Endometrium (tissue), 2 donors: ENCODE measurements at regions not wholly inside any gene's neighbourhood (a gene's known extent, or its start where the extent isn't known, plus 50 kb on each side); places are given as distances from the start of the nearest gene placed in this dataset.

Experiments
- FAIRE-seq: peaks from 2 replicates; lab custom pipeline; 2012; peaks lifted over from hg19 to GRCh38; lab: Jason Lieb, UNC
- donor health status: control.
- donor health status: control.

GRCh38 chr2:18378020-18378653 lies 182.3 kb downstream of the RDH14 start:
- peak; percentile 57 for FAIRE-seq

- FAIRE-seq, result no peak
Measured at GRCh38 chr2:18376936-18377335, 183.5 kb downstream of the RDH14 start.

GRCh38 chr2:18373664-18374063 lies 186.8 kb downstream of the RDH14 start:
- no peak for FAIRE-seq

GRCh38 chr2:18373081-18373480 lies 187.4 kb downstream of the RDH14 start:
- FAIRE-seq, result no peak

GRCh38 chr2:18372641-18373040 lies 187.8 kb downstream of the RDH14 start:
- FAIRE-seq, result peak; percentile 99

GRCh38 chr2:18369760-18370159 lies 190.7 kb downstream of the RDH14 start:
- no peak for FAIRE-seq

- FAIRE-seq, result no peak
Measured at GRCh38 chr2:18368008-18368407, 192.4 kb downstream of the RDH14 start.

GRCh38 chr2:18365342-18365741 lies 195.1 kb downstream of the RDH14 start:
- no peak for FAIRE-seq

- no peak for FAIRE-seq
Measured at GRCh38 chr2:18363348-18363747, 197.1 kb downstream of the RDH14 start.

GRCh38 chr2:18362696-18363095 lies 197.8 kb downstream of the RDH14 start:
- no peak for FAIRE-seq

- no peak for FAIRE-seq
Measured at GRCh38 chr2:18357537-18357936, 202.9 kb downstream of the RDH14 start.

GRCh38 chr2:18356676-18357075 lies 203.8 kb downstream of the RDH14 start:
- no peak for FAIRE-seq

- no peak for FAIRE-seq
Measured at GRCh38 chr2:18349421-18349820, 211.0 kb downstream of the RDH14 start.

GRCh38 chr2:18346874-18347273 lies 213.6 kb downstream of the RDH14 start:
- FAIRE-seq, result no peak

GRCh38 chr2:18346344-18346743 lies 214.1 kb downstream of the RDH14 start:
- FAIRE-seq, result no peak

GRCh38 chr2:18345848-18346247 lies 214.6 kb downstream of the RDH14 start:
- FAIRE-seq, result no peak

GRCh38 chr2:18342901-18343300 lies 217.6 kb downstream of the RDH14 start:
- no peak for FAIRE-seq

- FAIRE-seq, result no peak
Measured at GRCh38 chr2:18339326-18339725, 221.1 kb downstream of the RDH14 start.

- no peak for FAIRE-seq
Measured at GRCh38 chr2:18336975-18337374, 223.5 kb downstream of the RDH14 start.

- no peak for FAIRE-seq
Measured at GRCh38 chr2:18332477-18332876, 228.0 kb downstream of the RDH14 start.

GRCh38 chr2:18325118-18325517 lies 235.3 kb downstream of the RDH14 start:
- FAIRE-seq, result no peak

GRCh38 chr2:18319987-18320386 lies 240.5 kb downstream of the RDH14 start:
- no peak for FAIRE-seq

GRCh38 chr2:18317017-18317416 lies 243.4 kb downstream of the RDH14 start:
- no peak for FAIRE-seq

GRCh38 chr2:18312818-18313217 lies 247.6 kb downstream of the RDH14 start:
- no peak for FAIRE-seq
